Hypothalamus (tissue), 51 donors: ENCODE measurements at regions not wholly inside any gene's neighbourhood (a gene's known extent, or its start where the extent isn't known, plus 50 kb on each side); places are given as distances from the start of the nearest gene placed in this dataset.

Experiments used
- DNase-seq, 51 donors: peaks; one replicate each; lab custom pipeline; 2025; lab: John Stamatoyannopoulos, UW

- DNase-seq = no peak
These were observed 480.3 kb upstream of the GOT2 start for GRCh38 chr16:59214455-59214854.

DNA sequence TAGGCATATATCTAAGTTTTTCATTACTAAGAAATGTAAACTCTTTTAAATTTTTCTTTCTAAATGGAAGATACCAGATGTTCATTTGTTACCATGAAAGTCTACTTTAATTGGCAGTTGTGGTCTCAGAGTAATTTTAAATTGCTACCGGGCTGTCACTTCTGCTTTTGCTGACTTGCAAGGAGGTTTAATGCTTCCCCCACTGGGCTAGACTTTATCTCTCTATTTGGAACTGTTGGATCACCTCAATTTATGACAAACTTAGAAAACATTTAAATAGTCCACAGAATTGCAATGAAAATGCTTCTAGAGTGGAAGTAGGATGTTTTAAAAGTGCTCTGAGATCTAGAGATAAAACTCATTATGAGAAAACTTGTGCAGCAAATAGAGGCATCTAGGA is 479.8 kb upstream of the GOT2 start:
- no peak for DNase-seq

- no peak for DNase-seq
These were observed 478.4 kb upstream of the GOT2 start for GRCh38 chr16:59212492-59213024.

GRCh38 chr16:59210955-59211541 is 476.9 kb upstream of the GOT2 start:
- DNase-seq = peak in 2 of 51 donors; percentile 1 to 25

DNA sequence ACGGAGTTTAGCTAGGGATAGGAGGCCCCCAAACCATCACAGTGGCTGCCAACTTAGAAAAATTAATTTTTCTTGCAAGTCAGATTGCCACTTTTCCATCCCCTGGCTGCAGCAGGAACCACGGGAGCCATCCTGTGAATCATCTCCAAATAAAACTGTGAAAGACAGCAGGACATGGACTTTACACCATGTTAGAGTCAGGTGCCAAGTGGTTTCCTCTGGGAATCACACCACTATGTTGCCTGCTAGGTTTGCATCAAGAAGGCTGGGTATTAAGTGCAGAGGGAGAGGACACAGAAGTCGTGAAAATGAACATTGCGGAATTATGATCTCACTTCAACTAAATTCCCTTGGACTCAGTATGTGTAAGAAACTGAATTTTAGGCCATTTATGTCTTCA is 471.3 kb upstream of the GOT2 start:
- DNase-seq = no peak

- no peak for DNase-seq
These were observed 470.5 kb upstream of the GOT2 start for GRCh38 chr16:59204589-59204988.

DNA sequence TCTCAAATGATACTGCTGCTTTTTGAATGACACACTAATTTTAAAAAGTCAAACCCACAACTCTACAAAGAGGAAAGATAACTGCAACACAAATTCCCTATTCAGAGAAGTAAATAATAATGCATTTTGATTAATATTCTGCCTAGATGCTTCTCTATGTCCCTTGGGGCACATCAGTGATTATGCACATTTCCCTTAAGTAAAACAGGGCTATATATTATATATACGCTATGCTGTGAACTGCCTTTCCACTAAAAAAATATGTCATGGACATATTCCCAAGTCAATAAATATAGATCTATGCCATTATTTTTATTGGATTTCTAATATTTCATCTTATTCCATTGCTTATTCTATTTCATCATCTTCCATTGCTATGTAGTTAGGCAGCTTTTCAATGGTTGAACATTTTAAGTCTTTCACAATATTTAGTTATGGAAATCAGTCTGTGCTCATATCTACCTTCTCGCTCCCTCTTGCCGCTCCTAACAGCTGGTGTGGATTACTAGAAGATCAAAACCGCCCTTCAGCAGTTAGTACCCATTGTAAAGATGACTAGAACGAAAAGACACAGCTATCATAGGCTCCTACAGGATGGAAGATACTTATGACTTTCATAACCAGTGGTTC is 468.2 kb upstream of the GOT2 start:
- no peak for DNase-seq

- no peak for DNase-seq
These were observed 467.7 kb upstream of the GOT2 start for GRCh38 chr16:59201821-59202220.

DNA sequence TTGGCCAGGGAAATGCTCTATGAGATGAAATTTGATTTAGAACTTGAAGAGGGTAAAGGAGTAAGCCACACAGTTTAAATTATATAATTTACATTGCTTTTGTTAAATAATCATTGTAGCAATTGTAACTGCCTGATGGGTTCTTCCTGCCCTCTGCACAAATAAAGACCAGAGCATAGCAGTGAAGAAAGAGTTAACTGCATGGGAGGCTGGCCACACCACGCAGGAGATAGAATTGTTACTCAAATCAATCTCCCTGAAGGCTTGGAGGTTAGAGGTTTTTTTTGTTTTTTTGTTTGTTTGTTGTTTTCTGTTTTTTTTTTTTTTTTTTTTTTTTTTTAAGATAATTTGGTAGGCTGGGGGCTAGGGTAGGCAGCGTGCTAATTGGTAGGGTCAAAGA is 467.0 kb upstream of the GOT2 start:
- no peak for DNase-seq

GRCh38 chr16:59198487-59198886 is 464.4 kb upstream of the GOT2 start:
- DNase-seq = no peak

DNA sequence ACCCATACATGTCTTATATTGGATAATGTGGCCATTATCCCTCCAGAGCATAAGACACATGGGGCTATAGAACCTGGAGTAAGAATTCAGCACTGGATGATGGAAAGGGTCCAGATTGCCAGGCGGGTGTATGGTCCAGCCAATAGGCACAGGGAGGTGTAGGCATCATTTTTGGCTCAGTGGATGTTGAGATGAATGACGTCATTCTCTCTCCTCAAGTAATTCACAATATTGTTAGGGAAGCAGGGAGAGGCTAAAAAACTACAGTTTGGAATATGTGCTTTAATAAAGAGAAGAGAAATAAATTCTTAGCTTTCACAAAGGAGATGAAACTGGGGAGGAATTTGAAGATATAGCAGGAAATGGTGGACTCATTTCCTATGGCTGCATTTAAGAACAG is 461.1 kb upstream of the GOT2 start:
- no peak for DNase-seq

DNA sequence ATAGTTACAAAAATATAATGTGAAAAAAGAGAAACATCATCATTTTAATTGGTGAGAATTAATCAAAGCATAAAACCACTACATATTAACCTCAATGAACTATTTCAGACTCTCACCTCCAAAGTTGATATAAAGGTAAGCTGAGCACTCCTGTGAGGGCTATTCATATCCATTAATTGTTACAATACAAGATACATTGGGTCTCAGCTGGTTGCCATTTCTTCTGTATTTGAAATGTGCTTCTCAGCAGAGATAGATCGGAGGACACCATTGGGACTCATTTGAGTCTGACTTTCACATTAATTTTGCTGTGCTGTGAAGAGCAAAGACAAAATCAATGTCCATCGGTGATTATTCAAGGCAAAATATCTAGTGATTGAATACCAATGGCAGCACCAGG is 459.5 kb upstream of the GOT2 start:
- DNase-seq = no peak

- peak in 1 of 51 donors; percentile 2 for DNase-seq
These were observed 458.6 kb upstream of the GOT2 start for GRCh38 chr16:59192551-59193199.

DNA sequence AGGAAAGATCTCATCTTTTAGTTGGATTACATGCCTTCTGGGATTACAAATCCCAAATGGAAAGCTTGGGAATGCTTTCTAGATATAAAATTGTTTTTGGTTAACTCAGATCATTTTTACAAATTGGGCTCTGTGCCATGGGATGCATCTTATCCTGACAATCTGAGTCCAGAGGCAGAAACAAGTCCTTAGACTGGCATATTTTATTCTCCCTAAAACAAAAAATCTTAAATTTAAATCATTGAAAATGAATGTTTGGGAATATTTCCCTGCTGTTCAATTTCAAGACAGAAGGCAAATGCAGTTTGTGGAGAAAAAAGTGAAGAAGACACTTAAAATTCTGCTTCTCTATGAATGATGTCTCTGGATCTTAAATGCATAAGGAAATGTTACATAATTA is 456.6 kb upstream of the GOT2 start:
- no peak for DNase-seq

GRCh38 chr16:59188029-59188428 is 453.9 kb upstream of the GOT2 start:
- no peak for DNase-seq

- no peak for DNase-seq
These were observed 447.8 kb upstream of the GOT2 start for GRCh38 chr16:59181821-59182420.

GRCh38 chr16:59180083-59180476 is 446.0 kb upstream of the GOT2 start:
- no peak for DNase-seq

- no peak for DNase-seq
These were observed 445.4 kb upstream of the GOT2 start for GRCh38 chr16:59179446-59180082.

DNA sequence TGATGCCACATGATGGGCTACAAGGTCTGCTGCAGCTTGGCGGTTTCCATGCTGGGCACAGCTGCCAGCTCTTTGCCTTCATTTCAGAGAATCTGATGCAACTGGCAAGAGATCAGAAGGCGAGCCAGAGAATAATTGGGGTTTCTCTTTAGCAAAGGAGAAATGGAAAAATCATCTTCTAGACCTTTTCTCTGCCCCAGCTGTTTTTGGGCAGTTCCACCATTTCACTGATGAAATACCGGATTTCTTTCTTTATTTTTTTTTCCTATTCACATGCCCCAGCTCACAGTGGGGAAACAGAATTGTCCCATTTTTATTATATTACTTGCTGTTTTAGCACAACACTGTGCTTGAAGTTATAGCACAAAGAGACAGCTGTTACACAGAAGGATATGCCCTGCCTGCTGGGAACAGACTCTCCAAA is 439.3 kb upstream of the GOT2 start:
- no peak for DNase-seq

DNA sequence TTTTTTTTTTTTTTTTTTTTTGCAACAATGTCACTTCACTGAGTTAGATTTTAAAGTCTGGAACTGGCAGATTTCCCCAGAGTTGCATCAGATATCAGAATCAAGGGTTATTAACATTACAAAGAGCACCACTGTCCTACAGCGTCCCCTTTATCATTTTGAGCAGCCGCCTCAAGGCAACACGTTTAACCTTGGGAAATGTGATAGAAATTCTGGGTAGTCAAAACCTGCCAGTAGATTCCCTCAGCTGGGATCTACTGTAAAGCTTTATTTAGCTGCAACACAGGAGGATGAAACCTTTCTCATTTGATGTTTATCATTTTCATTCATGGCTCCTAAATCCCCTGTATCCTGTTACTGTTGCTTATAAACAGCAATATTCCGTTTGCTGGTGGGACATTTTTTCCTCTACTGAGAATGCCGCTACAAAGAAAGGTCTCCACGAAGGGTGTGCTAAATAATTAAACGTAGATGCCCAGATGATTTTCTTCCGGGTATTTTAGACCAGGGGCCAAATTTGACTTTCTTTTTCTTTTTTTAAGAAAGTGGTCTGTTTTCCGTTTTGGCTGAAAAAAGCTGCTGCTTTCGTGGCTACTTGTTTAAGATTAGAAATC is 436.1 kb upstream of the GOT2 start:
- no peak for DNase-seq

- DNase-seq = no peak
These were observed 435.1 kb upstream of the GOT2 start for GRCh38 chr16:59169168-59169567.
